GM19395 (cell line): ENCODE measurements at regions not wholly inside any gene's neighbourhood (a gene's known extent, or its start where the extent isn't known, plus 50 kb on each side); places are given as distances from the start of the nearest gene placed in this dataset.
"Not testable (repeated sequence)": the region's sequence is repeated elsewhere in the genome, so short reads cannot be mapped to it uniquely, and the experiment has no call there.

ENCODE experiments used
- ATAC-seq: cut with Tn5 transposase; IDR thresholded peaks from one replicate; pipeline ENCODE4 v1.9.1; 2021; ENCODE audit warnings: mild to moderate bottlenecking, moderate library complexity; ENCODE audit not compliant: unreplicated experiment

- ATAC-seq, result no peak
Measured at GRCh38 chr3:192013110-192013509, 552.1 kb downstream of the PYDC2 start.

DNA sequence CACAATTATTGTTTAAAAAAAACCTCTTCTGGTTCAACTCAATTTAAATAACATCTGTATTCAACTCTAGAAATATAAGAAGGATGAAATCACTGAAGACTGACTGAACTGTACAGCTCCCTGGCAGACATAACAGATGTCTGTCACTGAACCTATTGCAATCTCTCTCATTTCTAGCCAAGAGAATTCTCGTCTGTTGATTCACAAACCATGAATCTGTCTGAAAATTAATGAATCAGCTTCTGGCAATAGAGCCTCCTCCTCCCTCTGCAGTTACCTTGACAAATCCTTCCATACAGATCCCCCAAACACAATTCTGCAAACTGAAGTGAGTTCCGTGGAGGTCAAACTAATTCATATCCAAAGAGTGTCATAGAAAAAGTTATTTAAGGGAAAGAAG lies 561.4 kb downstream of the PYDC2 start:
- no peak for ATAC-seq

DNA sequence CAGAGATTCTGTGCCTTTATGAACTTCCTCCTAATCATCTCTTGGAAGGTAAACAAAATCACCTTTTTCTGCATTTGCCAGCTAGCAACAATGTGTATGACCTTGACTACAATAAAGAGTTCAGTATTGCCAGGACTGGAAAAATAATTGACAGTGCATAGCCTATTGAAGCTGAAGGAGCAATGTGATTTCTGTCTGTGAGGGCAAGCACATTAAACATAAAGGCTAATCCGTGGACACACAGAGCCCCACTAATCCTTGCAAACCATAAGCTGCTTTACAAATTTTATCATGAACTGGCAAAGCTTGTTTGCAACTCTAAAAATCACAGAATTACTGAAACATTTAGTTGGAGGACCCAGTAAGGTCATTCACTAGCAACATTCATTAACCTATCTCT lies 563.8 kb downstream of the PYDC2 start:
- ATAC-seq, result no peak

DNA sequence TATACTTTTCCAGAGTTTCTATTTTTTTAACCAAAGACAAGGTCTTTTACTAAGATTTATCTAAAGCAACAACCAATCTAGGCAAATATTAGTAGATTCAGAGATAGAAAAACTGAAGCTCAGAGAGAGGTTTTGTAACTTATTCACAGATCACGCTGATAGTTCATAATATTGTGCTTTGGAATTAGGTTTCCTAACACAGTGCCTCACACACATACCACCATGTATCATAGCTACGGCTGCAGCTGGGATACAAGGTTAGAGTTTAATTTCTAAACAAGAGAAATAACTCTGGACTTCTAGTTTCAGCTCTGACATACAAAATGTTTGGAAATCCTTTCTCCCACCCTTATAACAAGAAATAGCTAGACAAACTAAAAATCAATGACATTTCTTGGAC lies 565.7 kb downstream of the PYDC2 start:
- no peak for ATAC-seq

DNA sequence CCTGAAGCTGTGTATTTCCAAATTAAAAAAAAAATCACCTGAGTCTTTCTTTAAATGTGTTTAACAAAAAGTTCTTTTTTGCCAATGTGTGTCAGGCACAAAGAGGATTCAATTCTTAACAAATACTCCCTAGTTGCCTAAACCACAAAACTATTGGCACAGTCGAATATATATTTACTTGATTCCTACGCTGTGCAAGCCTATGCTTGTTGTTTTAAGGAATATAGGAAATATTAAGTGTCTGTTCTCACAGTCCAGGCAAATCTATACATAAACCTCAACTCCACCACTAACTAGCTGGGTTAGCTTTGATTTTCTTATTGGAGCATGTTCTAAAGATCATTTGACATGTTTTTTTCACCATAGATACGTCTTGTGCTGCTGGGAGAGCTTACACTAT lies 571.0 kb downstream of the PYDC2 start:
- no peak for ATAC-seq

- ATAC-seq, result no peak
Measured at GRCh38 chr3:192033246-192033645, 572.3 kb downstream of the PYDC2 start.

DNA sequence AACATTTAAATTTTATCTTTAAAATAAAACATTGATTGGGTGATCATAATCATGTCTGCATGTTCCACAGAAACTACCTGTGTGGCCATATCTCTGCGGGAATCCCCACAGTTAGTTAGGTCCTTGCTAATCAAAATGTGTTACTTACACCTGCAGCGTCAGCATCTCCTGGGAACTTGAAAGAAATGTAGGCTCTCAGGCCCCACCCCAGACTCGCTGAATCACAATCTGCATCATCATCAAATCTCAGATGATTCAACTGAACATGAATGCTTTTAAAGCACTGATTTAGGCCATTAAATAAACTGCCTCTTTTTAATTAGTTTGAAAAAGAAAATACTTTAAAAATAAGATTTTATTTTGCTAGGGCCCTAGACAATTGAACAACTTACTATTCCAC lies 577.8 kb downstream of the PYDC2 start:
- ATAC-seq, result no peak

- ATAC-seq, result peak; percentile 18
Measured at GRCh38 chr3:192039593-192039992, 578.6 kb downstream of the PYDC2 start.

DNA sequence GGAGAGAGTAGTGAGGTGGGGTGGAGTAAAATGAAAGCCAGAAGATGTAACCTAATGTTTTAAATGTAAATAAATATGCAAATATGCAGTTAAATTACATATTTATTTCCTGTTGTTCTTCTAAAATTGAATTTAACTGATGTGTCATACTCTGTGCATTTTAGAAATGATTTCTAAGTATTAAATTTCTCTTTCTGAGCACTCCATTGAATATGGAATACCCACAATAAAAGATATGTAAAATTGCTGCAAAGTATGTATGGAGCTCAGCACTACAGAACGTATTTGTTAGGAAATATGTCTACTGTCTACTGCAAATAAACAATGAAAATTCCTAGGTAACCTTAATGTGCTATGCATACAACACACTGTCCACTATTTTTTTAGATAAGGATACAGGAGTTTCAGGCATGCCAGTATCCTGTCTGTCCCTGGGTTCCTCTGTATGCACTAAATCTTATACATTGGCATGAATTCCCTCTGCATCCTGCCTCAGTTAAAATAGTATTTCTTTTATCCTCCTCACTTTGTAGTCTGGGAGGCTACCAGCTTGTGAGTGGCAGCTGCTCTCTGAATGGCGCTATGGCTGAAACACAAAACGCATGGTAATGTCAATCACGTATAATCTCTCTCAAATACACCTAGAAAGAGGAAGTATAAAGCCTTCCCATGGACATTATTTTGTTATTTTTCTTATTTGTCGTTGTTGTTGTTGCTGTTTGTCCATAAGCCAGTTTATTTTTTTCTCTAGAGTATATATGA lies 579.5 kb downstream of the PYDC2 start:
- ATAC-seq, result no peak

GRCh38 chr3:192042116-192042515 lies 581.2 kb downstream of the PYDC2 start:
- ATAC-seq, result peak; percentile 98

GRCh38 chr3:192054881-192055280 lies 593.9 kb downstream of the PYDC2 start:
- no peak for ATAC-seq

DNA sequence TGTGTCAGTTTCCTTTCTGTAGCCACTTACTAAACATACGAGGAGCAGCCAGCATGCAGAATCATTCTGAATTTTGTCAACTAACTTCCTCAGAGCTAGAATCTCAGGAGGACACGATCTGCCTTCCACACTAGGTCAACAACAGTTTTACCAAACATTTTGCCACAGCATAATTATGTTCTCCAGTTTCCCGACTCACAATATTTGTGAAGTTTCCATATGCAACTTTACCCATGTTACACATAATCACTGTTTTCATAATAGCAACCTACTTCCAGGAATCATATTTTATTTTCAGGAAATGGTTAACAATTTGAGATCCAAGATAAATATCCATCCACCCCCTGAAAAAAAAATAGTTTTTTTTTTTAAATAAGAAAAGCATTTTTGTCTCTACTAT lies 595.0 kb downstream of the PYDC2 start:
- no peak for ATAC-seq

- no peak for ATAC-seq
Measured at GRCh38 chr3:192057261-192057660, 596.3 kb downstream of the PYDC2 start.

GRCh38 chr3:192060160-192060781 lies 599.3 kb downstream of the PYDC2 start:
- ATAC-seq, result no peak

DNA sequence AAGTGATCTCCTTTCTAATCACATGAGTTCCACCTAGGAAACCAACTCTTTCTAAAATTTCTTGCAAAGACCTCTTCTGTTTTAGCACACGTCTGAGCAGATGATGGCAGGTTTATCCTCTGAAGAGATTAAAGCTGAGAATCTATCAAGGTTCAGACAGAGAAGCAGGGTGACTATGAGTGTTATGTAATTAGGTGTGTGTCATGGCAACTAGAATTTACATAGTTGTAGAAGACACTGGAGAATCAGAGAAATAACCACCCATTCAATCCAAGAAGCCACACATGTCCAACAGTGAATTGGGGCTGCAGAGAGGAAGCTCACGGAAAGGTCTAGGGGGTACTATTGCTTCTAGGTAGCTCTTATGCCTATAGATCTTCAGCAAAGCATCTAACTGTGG lies 600.5 kb downstream of the PYDC2 start:
- ATAC-seq, result no peak

- no peak for ATAC-seq
Measured at GRCh38 chr3:192062186-192062585, 601.2 kb downstream of the PYDC2 start.

GRCh38 chr3:192063570-192063969 lies 602.6 kb downstream of the PYDC2 start:
- peak; percentile 78 for ATAC-seq

DNA sequence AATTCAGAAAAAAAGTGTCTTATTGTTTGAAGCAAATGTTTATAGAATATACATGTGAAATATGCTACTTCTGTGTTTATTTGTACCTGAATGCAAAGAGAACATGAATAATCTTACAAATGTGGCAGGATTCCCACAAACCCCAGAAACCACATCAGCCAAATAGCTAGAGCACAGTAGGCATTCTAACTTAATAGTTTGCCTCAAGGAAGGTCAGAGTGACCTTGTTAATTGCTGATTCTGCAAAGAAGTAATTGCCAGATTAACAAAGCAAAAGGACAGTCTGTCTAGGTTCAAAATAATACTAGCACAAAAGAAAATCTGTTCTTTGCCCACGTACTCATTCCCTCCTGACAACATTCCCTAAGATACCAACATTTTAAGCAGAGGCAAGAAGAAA lies 604.0 kb downstream of the PYDC2 start:
- ATAC-seq, result no peak

DNA sequence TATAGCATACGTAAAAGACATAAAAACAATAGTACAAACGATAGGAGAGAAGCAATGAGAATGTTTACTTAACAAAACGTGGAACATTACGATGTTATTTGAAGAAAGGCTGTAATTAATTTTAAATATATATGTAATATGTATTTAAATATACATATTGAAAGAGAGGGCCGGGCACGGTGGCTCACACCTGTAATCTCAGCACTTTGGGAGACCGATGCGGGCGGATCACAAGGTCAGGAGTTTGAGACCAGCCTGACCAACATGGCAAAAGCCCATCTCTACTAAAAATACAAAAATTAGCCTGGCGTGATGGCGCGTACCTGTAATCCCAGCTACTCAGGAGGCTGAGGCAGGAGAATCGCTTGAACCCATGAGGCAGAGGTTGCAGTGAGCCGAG lies 605.3 kb downstream of the PYDC2 start:
- not testable (repeated sequence) for ATAC-seq

GRCh38 chr3:192068464-192069254 lies 607.7 kb downstream of the PYDC2 start:
- peak; percentile 84 for ATAC-seq

DNA sequence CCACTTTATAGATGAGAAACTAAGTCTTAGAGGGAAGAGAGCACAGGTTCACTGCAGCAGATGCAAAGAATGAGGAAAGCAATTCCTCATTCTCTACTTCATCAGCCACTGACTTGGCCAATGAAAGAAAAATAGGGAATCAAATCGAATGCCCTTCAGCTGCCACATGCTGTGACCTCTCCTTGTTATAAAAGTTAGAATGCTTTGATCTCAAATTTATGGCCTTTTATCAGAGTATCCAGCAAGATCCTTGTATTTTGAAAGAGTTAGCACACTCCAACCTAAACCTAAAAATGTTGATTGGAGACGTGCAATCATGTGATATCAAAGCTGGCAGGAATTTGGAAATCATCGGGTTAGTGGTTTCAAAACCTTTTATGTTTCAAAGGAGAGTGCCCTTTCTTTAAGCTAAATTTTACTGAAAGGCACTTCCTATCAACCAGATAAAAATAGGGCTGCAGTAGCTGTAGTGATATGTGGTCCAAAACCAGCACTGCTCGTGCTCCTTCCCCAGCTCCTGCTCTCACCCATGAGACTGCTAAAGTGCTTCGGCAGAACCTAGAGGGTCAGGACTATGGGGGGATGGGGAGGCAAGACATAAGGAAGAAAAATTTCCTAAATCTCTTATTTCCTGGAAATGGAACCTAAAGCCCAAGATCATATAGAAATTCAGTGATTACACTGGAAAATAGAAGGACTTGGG lies 617.0 kb downstream of the PYDC2 start:
- no peak for ATAC-seq
